ENCODE measurements at regions not wholly inside any gene's neighbourhood (a gene's known extent, or its start where the extent isn't known, plus 50 kb on each side); places are given as distances from the start of the nearest gene placed in this dataset.

DNA sequence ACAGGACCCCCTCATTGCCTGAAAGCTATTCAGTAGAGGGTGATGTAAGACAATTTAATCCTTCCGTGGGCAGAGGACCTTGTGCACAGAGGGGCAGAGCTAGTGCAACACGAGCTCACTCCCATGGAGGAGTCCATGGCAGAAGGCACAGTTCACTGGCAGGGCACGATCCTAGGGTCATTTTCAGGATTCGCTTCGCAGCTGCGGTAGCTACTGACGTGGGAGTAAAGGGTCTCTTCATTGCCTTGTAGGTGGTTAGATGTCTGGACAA, 207.8 kb downstream of the FOXO1 start:
- Mint-ChIP-seq H3K4me1 (peaks cover 10% of the 10 kb centered on the region), H3K36me3 (ENCODE audit: low read depth) (no peaks in the 10 kb centered on the region)
- TF ChIP-seq, protein P1, sequence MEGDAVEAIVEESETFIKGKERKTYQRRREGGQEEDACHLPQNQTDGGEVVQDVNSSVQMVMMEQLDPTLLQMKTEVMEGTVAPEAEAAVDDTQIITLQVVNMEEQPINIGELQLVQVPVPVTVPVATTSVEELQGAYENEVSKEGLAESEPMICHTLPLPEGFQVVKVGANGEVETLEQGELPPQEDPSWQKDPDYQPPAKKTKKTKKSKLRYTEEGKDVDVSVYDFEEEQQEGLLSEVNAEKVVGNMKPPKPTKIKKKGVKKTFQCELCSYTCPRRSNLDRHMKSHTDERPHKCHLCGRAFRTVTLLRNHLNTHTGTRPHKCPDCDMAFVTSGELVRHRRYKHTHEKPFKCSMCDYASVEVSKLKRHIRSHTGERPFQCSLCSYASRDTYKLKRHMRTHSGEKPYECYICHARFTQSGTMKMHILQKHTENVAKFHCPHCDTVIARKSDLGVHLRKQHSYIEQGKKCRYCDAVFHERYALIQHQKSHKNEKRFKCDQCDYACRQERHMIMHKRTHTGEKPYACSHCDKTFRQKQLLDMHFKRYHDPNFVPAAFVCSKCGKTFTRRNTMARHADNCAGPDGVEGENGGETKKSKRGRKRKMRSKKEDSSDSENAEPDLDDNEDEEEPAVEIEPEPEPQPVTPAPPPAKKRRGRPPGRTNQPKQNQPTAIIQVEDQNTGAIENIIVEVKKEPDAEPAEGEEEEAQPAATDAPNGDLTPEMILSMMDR (conservative IDR thresholded peaks at IDR 0.05): no peak

DNA sequence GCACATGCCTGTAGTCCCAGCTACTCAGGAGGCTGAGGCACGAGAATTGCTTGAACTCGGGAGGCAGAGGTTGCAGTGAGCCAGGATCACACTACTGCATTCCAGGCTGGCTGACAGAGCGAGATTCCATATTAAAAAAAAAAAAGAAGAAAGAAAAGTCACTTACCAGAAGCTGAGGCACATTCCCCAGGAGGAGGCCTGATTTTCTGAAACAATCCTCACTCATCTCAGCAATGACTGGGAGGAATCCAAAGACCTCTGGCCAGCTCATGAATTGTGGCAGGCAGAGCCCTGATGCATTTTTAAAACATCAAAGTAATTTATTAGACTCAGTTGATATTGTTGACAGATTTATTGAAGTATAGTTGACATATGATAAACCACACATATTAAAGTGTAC, 206.3 kb downstream of the FOXO1 start:
- H3K36me3 Mint-ChIP-seq (ENCODE audit: low read depth): no peaks in the 10 kb centered on the region
- H3K4me1 Mint-ChIP-seq: peaks cover 10% of the 10 kb centered on the region
- no peak overlapping the region for H3K27ac Mint-ChIP-seq (ENCODE audit: unreplicated experiment)
- no peak for DNase-seq (ENCODE audit: low read depth, low spot score)
- H3K9me3 Mint-ChIP-seq: no peaks in the 10 kb centered on the region
- TF ChIP-seq, protein P1 (conservative IDR thresholded peaks at IDR 0.05): no peak
- H3K4me3 Mint-ChIP-seq: no peak overlapping the region
- no peaks in the 10 kb centered on the region for H3K27me3 Mint-ChIP-seq (ENCODE audit: low read depth)

More for the DNA sequence above, 207.8 kb downstream of the FOXO1 start:
- no peak overlapping the region for H3K4me3 Mint-ChIP-seq
- no peaks in the 10 kb centered on the region for H3K27me3 Mint-ChIP-seq (ENCODE audit: low read depth)
- no peak for DNase-seq (ENCODE audit: low read depth, low spot score)
- no peak overlapping the region for H3K27ac Mint-ChIP-seq (ENCODE audit: unreplicated experiment)
- no peaks in the 10 kb centered on the region for H3K9me3 Mint-ChIP-seq

DNA sequence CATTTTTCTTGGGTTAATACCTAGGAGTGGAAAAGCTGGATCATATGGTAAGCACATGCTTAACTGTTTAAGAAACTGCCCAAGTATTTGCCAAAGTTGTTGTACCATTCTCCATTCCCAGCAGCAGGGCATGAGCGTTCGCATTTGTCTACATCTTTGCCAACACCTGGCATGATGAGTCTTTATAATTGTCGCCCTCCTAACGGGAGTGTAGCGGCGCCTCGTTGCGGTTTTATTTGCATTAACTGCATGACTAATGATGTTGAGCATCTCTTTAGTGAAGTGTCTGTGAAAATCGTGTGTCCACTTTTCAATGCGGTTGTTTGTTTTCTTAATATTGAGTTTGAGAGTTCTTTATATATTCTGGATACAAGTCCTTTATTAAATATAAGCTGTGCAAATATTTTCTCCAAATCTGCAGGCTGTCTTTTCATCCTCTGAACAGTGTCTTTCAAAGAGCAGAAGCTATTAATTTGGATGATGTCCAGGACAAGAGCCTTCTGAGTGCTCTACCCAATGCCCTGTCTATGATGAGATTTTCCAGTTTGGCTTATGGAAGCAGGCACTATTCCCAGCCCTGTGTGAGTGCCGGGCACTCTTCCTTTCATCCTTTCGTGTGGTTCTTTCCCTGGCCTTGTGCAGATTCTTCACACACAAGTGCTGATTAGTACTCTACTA, 202.0 kb downstream of the FOXO1 start:
- Mint-ChIP-seq H3K4me1 (no peaks in the 10 kb centered on the region), H3K27me3 (ENCODE audit: low read depth) (no peaks in the 10 kb centered on the region), H3K4me3 (no peak overlapping the region), H3K9me3 (peaks cover 8% of the 10 kb centered on the region), H3K27ac (ENCODE audit: unreplicated experiment) (no peak overlapping the region), H3K36me3 (ENCODE audit: low read depth) (peaks cover 5% of the 10 kb centered on the region)
- DNase-seq (ENCODE audit: low read depth, low spot score): no peak
- TF ChIP-seq, protein P1 (conservative IDR thresholded peaks at IDR 0.05): no peak

DNA sequence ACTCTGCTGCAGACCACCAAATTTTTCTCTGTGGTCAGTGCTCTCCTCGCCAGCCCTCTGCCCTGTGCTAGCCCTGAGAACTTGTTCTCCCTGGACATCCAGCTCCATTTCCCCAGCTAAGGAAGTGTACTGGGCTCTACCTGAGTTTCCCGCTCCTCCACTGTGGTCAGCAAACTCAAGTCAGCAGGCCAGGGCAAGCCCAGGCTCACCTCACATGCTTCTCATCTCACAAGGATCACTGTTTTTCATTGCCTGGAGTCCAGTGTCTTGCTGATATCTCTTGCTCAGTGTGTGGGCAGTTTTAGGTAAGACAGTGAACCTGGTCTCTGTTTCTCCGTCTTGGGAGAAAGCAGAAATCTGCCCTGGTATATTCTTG, 201.4 kb downstream of the FOXO1 start:
- no peaks in the 10 kb centered on the region for H3K27me3 Mint-ChIP-seq (ENCODE audit: low read depth)
- no peak for DNase-seq (ENCODE audit: low read depth, low spot score)
- peaks cover 8% of the 10 kb centered on the region for H3K9me3 Mint-ChIP-seq
- no peak overlapping the region for H3K27ac Mint-ChIP-seq (ENCODE audit: unreplicated experiment)
- H3K4me1 Mint-ChIP-seq: peaks cover 5% of the 10 kb centered on the region
- TF ChIP-seq, protein P1 (conservative IDR thresholded peaks at IDR 0.05): no peak
- peaks cover 5% of the 10 kb centered on the region for H3K36me3 Mint-ChIP-seq (ENCODE audit: low read depth)
- no peak overlapping the region for H3K4me3 Mint-ChIP-seq

DNA sequence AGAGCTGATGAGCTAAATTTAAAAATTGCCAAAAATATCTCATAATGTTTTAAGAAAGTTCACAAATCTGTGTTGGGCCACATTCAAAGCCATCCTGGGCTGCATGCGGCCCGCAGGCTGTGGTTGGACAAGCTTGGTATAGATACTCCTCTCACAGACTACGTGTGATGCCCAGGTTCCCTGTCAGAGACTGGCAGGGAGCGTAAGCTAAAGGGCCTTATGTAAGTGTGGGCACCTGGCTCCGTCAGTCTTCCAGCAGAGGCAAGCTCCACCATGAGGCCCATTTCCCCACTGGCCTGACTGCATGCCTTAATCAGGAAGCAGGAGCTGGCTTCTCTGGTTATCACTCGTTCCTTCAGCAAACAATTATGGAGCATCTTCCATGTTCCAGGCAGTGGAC, 200.2 kb downstream of the FOXO1 start:
- H3K36me3 Mint-ChIP-seq (ENCODE audit: low read depth): peaks cover 7% of the 10 kb centered on the region
- no peak overlapping the region for H3K4me3 Mint-ChIP-seq
- peaks cover 10% of the 10 kb centered on the region for H3K9me3 Mint-ChIP-seq
- H3K27ac Mint-ChIP-seq (ENCODE audit: unreplicated experiment): no peak overlapping the region
- TF ChIP-seq, protein P1 (conservative IDR thresholded peaks at IDR 0.05): no peak
- no peak for DNase-seq (ENCODE audit: low read depth, low spot score)
- peaks cover 10% of the 10 kb centered on the region for H3K4me1 Mint-ChIP-seq
- no peaks in the 10 kb centered on the region for H3K27me3 Mint-ChIP-seq (ENCODE audit: low read depth)

All from neural crest cell (in vitro differentiated cells).